SK-MEL-5 (cell line): ENCODE measurements at regions not wholly inside any gene's neighbourhood (a gene's known extent, or its start where the extent isn't known, plus 50 kb on each side); places are given as distances from the start of the nearest gene placed in this dataset.
A peak's percentile ranks its signal among the peaks of the same experiment; 100 is the strongest.

Experiments
- DNase-seq: peaks from one replicate; pipeline ENCODE4 v3.0.0-alpha.2; 2016; ENCODE audit warnings: low read depth, low spot score
- in situ Hi-C: cut with HindIII; loops from 2 replicates; pipeline ENCODE4 v1.10.0; 2016; ENCODE audit warnings: low sequenced_read_pairs, high pct_unique_total_duplicates, low pct_unique_long_range_greater_than_20kb

DNA sequence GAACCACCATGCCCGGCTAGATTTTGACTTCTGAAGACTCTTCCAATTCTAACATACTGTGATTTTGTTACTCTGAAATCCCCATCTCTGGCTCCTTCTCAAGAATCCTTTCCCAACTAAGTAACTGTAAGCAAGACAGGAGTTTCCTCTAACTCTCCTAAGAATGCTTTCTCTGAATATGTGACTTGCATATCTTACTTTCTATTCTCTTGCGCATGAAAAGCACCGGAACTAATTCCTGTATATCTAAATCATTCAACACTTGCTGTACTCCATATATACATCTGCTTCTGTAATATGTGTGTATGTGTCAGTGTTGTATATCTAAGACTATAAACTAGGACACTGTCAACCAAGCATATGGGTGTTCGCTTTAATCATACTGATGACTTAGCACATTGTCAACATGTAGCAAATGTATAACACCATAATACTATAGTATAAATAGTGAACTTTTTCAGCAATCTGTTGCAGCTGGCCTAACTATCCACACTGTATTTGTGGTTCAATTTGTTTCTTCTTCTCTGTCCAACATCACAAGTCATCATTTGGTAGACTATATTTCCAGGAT, 108.1 kb upstream of the PRDM1 start:
- DNase-seq = no peak
- in situ Hi-C loops = no loop called here

GRCh38 chr6:105974986-105975385, 111.2 kb upstream of the PRDM1 start:
- in situ Hi-C loops = no loop called here
- DNase-seq = no peak

DNA sequence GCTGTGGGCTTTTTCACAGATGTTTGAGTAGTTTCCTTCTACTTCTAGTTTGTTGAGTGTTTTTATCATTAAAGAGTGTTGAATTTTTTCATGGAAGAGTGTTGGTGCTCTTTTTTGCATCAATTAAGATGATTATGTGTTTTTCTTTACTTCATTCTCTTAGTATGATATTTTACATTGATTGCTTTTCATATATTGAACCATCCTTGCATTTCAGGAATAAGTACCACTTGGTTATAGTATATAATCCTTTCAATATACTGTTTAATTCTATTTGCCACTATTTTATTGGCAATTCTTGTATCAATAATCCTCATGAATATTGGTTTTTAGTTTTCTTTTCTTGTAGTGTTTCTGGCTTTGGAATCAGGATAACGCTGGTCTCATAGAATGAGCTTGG, 113.7 kb upstream of the PRDM1 start:
- in situ Hi-C loops = no loop called here
- DNase-seq = no peak

DNA sequence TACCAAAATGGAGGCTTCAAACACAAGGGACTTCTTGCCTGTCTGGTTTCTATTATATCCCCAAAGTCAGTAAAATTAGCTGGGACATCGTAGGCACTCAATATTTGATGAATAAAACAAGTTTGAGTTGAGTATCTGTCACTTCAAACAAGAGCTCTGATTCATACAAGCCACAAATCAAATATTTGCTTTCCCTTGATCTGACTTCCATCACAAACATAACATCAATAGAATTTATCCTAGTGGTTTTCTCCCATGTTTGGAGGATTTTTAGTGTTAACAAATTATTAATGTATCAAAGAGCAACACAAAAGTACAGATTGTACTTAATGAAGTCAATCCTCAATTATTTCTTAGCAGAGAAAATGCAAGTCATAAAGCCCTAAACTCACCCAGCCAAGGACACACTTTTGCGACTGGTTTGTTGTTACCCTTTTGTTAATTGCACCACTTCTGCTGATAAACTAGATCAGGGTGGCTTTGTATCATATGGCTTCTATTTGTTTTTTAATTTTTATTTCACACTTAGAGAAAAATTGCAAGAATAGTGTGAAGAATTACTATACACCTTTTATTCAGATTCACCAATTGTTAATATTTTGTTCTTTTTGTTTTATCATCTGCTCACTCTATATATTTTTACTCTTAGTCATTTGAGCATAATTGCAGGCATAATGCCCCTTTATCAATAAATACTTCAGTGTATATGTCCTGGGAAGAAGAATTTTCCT, 117.4 kb upstream of the PRDM1 start:
- in situ Hi-C loops = no loop called here
- DNase-seq = no peak

- in situ Hi-C loops = no loop called here
- no peak for DNase-seq
Measured at GRCh38 chr6:105967917-105968602, 118.1 kb upstream of the PRDM1 start.

GRCh38 chr6:105966481-105966880, 119.7 kb upstream of the PRDM1 start:
- peak; percentile 17 for DNase-seq
- in situ Hi-C loops = no loop called here

- in situ Hi-C loops = no loop called here
- no peak for DNase-seq
Measured at GRCh38 chr6:105964979-105965760, 121.0 kb upstream of the PRDM1 start.

- in situ Hi-C loops = no loop called here
- DNase-seq = no peak
Measured at GRCh38 chr6:105954148-105954547, 132.0 kb upstream of the PRDM1 start.

- DNase-seq = no peak
- in situ Hi-C loops = no loop called here
Measured at GRCh38 chr6:105952772-105953690, 133.1 kb upstream of the PRDM1 start.

- in situ Hi-C loops = no loop called here
- no peak for DNase-seq
Measured at GRCh38 chr6:105952326-105952725, 133.8 kb upstream of the PRDM1 start.

DNA sequence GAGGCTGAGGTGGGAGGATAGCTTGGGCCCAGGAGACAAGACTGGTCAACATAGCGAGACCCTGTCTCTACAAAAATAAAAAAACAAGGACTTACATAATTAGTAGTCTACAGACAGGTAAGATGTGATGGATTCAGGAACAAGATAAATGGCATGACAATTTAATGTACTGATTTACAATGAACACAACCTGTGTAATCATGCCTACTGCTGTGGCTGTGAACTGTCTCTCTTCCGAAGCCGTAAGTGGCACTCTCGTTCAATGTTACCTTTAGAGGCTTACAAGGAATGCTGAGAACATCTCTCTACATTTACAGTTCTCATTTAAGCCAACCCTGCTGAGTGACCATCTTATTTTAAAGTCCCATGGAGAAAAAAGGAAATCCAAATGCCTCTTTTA, 134.8 kb upstream of the PRDM1 start:
- DNase-seq = no peak
- in situ Hi-C loops = no loop called here

- in situ Hi-C loops = no loop called here
- DNase-seq = no peak
Measured at GRCh38 chr6:105949869-105950268, 136.3 kb upstream of the PRDM1 start.

- in situ Hi-C loops = no loop called here
Measured at GRCh38 chr6:105943514-105943913, 142.6 kb upstream of the PRDM1 start.

GRCh38 chr6:105941621-105942412, 144.3 kb upstream of the PRDM1 start:
- in situ Hi-C loops = no loop called here
- DNase-seq = no peak

More at GRCh38 chr6:105943514-105943913, 142.6 kb upstream of the PRDM1 start:
- DNase-seq = no peak

DNA sequence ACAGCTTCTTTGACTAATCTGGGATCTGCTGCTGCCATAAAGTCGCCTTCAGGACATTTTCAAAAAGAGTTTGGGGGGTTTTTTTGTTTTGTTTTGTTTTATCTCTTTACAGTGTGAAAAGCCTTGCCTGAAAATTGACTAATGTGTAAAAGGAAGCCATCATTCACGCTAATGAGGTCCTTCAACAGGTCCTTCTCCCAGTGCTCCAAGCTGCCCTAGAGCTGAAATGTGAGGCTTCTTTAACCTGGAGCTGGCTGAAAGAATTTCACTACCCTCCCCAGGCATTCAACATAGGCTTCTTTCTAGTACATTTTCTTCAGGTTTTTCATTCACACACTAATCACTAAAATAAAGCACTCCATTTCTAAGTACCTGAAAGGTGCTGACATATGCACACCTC, 145.1 kb upstream of the PRDM1 start:
- in situ Hi-C loops = no loop called here
- no peak for DNase-seq

GRCh38 chr6:105936972-105937371, 149.2 kb upstream of the PRDM1 start:
- no peak for DNase-seq
- in situ Hi-C loops = no loop called here

DNA sequence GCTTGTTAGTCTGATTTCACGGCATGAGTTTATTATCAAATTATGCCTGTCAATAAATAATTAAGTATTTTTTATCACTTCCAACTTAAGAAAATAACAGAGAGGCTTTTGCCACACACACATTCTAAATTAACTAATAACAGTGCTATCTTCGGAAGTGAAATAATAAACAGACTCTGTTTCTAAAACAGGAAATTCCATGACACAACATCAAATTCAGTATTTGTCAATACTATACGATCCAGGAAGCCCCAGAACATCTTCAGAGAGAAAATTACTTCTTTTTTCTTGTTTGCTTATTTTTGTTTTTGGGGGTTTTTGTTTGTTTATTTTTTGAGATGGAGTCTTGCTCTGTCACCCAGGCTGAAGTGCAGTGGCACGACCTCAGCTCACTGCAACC, 150.7 kb upstream of the PRDM1 start:
- DNase-seq = no peak
- in situ Hi-C loops = no loop called here
